ENCODE measurements at regions not wholly inside any gene's neighbourhood (a gene's known extent, or its start where the extent isn't known, plus 50 kb on each side); places are given as distances from the start of the nearest gene placed in this dataset.

DNA sequence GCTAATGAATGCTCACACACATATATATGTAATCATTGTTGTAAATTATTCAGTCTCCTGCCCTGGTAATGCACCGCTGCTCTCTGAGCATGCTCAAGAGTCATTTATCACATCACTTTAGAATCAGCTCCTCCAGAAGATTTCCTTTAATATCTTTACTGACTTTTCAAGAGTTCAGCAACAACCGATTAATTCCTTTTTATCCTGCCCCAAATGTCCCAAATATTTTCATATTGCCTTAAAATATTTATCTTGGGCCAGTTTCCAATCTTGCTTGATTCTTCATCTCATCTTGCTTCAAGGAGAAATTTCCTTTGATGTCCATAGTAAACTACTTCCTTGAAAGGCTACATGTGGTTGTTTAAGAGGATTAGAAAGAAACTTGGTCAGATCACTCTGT lies 132.5 kb downstream of the NHLRC3 start:
- WGBS = 66% methylated on average over 2 of the region's 2 CpGs
- intact Hi-C loops (cut with DNase I) = no loop called here
- Histone ChIP-seq H3K27me3 (no peaks in the 10 kb centered on the region), H3K36me3 (no peaks in the 10 kb centered on the region), H3K4me1 (peaks cover 0 to 7% (median 3%) of the 10 kb centered on the region in 4 donors), H3K9me3 (no peaks in the 10 kb centered on the region), H3K27ac (replicated peaks in 1 of 4) (no peak overlapping the region), H3K4me3 (no peak overlapping the region)
- no peak for DNase-seq (ENCODE audit: extremely low spot score)
- TF ChIP-seq EP300 (IDR thresholded peaks at IDR 0.05) (no peak), POLR2A (IDR thresholded peaks at IDR 0.05; ENCODE audit: low read depth) (no peak), POLR2AphosphoS5 (IDR thresholded peaks at IDR 0.05) (no peak)
- TF ChIP-seq, protein P1, sequence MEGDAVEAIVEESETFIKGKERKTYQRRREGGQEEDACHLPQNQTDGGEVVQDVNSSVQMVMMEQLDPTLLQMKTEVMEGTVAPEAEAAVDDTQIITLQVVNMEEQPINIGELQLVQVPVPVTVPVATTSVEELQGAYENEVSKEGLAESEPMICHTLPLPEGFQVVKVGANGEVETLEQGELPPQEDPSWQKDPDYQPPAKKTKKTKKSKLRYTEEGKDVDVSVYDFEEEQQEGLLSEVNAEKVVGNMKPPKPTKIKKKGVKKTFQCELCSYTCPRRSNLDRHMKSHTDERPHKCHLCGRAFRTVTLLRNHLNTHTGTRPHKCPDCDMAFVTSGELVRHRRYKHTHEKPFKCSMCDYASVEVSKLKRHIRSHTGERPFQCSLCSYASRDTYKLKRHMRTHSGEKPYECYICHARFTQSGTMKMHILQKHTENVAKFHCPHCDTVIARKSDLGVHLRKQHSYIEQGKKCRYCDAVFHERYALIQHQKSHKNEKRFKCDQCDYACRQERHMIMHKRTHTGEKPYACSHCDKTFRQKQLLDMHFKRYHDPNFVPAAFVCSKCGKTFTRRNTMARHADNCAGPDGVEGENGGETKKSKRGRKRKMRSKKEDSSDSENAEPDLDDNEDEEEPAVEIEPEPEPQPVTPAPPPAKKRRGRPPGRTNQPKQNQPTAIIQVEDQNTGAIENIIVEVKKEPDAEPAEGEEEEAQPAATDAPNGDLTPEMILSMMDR (IDR thresholded peaks at IDR 0.05) = no peak

DNA sequence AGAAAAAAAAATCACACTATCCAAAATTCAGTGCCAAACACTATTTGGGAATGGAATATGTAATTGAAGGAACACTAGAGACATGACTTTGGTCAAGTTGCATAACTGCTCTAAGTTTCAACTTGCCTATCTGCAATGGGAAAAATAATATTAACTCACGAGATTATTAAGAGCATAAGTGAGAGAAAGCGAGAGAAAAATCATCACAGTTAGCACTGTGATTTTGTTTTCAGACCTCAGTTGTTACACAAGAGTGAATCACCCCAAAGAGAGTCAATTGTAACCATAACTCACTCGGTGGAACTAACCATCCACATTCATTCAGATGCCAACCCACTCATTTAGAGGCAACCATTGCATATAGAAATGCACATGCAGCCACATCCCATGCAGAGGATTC lies 147.1 kb downstream of the NHLRC3 start:
- Histone ChIP-seq H3K4me3 (no peak overlapping the region), H3K27me3 (no peaks in the 10 kb centered on the region), H3K36me3 (no peaks in the 10 kb centered on the region), H3K27ac (replicated peaks in 1 of 4) (peak overlapping the region in 3 of 4 donors; percentile 44 to 56 (median 52)), H3K9me3 (no peaks in the 10 kb centered on the region), H3K4me1 (peaks cover 8 to 21% (median 16%) of the 10 kb centered on the region in 4 donors)
- WGBS = 67% methylated on average over 3 of the region's 3 CpGs
- DNase-seq (ENCODE audit: extremely low spot score) = no peak
- intact Hi-C loops (cut with DNase I) = no loop called here
- TF ChIP-seq POLR2AphosphoS5 (IDR thresholded peaks at IDR 0.05) (no peak), EP300 (IDR thresholded peaks at IDR 0.05) (no peak), POLR2A (IDR thresholded peaks at IDR 0.05; ENCODE audit: low read depth) (no peak)

DNA sequence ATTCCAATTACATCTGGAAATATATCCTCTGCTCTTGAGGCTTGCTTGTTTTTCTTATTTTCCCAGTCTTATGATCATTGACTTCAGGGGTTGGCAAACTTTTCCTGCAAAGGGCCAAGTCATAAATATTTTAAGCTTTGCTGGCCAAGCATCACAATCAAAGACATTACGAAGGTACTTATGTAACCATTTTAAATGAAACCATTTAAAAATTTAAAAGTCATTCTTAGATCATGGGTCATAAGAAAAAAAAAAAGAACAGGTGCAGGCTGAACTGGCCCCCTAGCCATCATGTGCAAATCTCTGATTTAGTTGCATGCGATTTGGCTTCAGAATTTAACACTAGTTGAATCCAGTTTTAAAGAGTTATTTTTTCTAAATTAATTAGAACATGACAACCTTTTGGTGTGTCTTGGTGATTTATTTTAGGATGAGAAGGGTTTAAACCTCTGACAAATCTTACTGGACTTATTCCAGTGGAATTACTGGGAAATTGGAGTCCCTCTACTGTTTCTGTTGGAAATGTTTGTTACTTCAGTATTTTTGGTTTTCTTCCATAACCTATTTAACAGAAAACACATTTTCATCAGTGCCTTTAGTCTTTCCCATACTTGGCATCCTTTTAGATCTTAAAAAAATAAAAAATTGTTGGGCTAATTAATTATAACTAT lies 148.1 kb downstream of the NHLRC3 start:
- peaks cover 8 to 21% (median 16%) of the 10 kb centered on the region in 4 donors for H3K4me1 ChIP-seq
- intact Hi-C loops (cut with DNase I) = no loop called here
- no peaks in the 10 kb centered on the region for H3K9me3 ChIP-seq
- no peaks in the 10 kb centered on the region for H3K36me3 ChIP-seq
- no peaks in the 10 kb centered on the region for H3K27me3 ChIP-seq
- H3K4me3 ChIP-seq = no peak overlapping the region
- peak overlapping the region; percentile 39 to 56 (median 48) for H3K27ac ChIP-seq (replicated peaks in 1 of 4)
- 31% methylated on average over 2 of the region's 2 CpGs for WGBS
- DNase-seq (ENCODE audit: extremely low spot score) = no peak
- TF ChIP-seq POLR2A (IDR thresholded peaks at IDR 0.05; ENCODE audit: low read depth) (no peak), POLR2AphosphoS5 (IDR thresholded peaks at IDR 0.05) (peak in 1 of 2 donors; percentile 40)

DNA sequence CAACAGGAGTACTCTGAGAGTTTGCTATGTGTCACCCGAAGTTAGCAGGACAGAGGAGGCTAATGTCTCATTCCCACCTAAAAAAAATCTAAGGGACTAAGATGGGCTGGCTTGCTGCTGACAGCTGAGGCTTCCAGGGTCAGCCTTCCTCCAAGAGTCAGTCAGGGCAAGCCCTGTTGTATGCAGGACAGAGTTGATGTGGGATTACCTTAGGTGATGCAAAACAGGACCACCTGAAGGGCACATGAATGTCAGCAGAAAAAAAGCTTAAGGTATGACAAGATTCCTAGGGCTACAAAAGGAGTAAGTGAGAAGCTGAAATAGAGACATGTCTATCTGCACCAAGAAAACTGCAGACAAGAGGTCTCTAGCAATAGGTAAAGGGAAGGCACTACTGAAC lies 151.5 kb downstream of the NHLRC3 start:
- 89% methylated on average over 1 of the region's 1 CpG for WGBS
- no peak for DNase-seq (ENCODE audit: extremely low spot score)
- intact Hi-C loops (cut with DNase I) = no loop called here

DNA sequence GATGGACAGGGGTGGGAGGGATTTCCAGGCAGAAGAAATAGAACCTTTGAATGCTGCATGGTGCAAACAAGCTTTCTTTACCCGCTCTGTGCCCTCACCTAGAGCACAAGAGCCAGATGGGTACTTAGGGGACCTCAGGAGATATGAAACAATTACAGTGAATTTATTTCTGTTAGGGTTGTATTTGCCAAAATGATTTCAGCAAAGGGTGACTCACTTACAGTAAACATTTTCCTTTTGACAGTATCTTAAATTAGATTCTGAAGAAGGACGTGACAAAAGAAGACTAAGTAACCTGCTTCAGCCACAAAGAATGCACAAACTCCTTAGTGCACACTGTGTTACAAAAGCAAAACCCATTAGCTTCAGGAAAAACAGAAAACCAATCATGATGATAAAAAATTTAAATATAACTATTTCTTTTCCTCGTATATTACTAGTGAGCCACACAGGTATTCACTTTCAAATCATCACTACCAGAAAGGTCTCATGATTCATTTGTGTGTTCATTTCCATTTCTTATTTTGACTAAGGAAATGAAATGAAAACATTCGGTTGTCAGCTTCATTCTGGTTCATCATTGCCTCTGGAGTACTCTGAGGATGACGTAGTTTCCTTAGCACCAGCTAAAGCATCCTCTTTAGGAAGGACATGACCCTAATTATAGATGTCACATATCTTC lies 158.8 kb downstream of the NHLRC3 start:
- H3K4me1 ChIP-seq = peaks cover 13 to 21% (median 19%) of the 10 kb centered on the region in 4 donors
- H3K36me3 ChIP-seq = no peaks in the 10 kb centered on the region
- TF ChIP-seq EP300 (IDR thresholded peaks at IDR 0.05) = no peak
- no peak for TF ChIP-seq POLR2A (IDR thresholded peaks at IDR 0.05; ENCODE audit: low read depth)
- TF ChIP-seq, protein P1 (IDR thresholded peaks at IDR 0.05) = no peak
- TF ChIP-seq POLR2AphosphoS5 (IDR thresholded peaks at IDR 0.05) = no peak
- no peak overlapping the region for H3K4me3 ChIP-seq
- DNase-seq (ENCODE audit: extremely low spot score) = no peak
- no peaks in the 10 kb centered on the region for H3K9me3 ChIP-seq
- WGBS = 38% methylated on average over 5 of the region's 5 CpGs
- peak overlapping the region; percentile 2 to 65 (median 48) for H3K27ac ChIP-seq (replicated peaks in 1 of 4)
- intact Hi-C loops (cut with DNase I) = no loop called here
- H3K27me3 ChIP-seq = no peaks in the 10 kb centered on the region

More for the DNA sequence above, 151.5 kb downstream of the NHLRC3 start:
- Histone ChIP-seq H3K9me3 (no peaks in the 10 kb centered on the region), H3K27ac (replicated peaks in 1 of 4) (no peak overlapping the region), H3K36me3 (no peaks in the 10 kb centered on the region), H3K27me3 (no peaks in the 10 kb centered on the region), H3K4me1 (peaks cover 8 to 21% (median 15%) of the 10 kb centered on the region in 4 donors), H3K4me3 (no peak overlapping the region)
- TF ChIP-seq POLR2AphosphoS5 (IDR thresholded peaks at IDR 0.05) = no peak
- no peak for TF ChIP-seq POLR2A (IDR thresholded peaks at IDR 0.05; ENCODE audit: low read depth)
- TF ChIP-seq EP300 (IDR thresholded peaks at IDR 0.05) = no peak
- TF ChIP-seq, protein P1 (IDR thresholded peaks at IDR 0.05) = no peak

Measured in esophagus muscularis mucosa (tissue), 4 donors.